Endothelial cell of hepatic sinusoid (primary cell): ENCODE measurements at regions not wholly inside any gene's neighbourhood (a gene's known extent, or its start where the extent isn't known, plus 50 kb on each side); places are given as distances from the start of the nearest gene placed in this dataset.

Experiments
- in situ Hi-C: cut with HindIII; loops from 2 replicates; pipeline ENCODE4 v1.10.0; 2017; ENCODE audit warnings: low sequenced_read_pairs

DNA sequence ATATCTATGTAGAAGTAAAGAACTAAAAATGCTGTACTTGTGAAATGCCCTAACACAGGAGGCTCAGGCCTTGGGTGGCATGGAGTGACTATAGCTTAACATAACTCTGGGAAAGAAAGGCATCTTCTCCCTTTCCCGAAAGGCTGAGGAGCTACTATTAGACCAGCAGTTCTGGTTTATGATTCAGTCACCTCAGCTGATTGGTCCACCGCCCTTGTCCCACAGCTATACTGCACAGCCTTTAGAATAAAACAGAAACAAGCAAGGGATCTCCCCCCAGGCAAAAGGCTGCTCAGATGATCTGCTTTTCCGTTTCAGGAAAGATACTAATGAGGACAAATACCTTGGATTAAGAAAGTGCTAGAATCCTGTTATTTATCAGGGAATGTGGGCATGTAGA lies 171.3 kb downstream of the SNCA start:
- in situ Hi-C loops = loop anchor here (25.0 kb wide), 1 partner anchor 197 kb away; no protein-coding TSS in a partner anchor

DNA sequence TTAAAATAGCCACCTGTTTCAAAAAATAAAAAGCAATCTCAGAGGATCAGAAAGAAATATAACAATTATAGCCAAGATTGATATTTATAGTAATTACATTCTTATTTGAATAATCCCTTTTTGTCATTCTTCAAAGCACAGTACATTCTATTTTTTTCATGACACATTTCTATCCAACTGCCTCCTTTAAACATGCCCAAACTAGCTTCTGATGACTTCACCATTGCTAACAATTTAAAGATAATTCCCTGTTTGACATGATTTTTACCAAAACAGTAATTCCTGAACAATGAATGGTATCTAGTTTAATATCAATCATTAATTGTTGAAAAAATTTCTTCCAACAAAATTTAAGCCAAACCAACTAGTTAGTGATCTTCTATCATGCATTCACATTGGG lies 172.4 kb downstream of the SNCA start:
- in situ Hi-C loops = loop anchor here (25.0 kb wide), 1 partner anchor 198 kb away; no protein-coding TSS in a partner anchor

DNA sequence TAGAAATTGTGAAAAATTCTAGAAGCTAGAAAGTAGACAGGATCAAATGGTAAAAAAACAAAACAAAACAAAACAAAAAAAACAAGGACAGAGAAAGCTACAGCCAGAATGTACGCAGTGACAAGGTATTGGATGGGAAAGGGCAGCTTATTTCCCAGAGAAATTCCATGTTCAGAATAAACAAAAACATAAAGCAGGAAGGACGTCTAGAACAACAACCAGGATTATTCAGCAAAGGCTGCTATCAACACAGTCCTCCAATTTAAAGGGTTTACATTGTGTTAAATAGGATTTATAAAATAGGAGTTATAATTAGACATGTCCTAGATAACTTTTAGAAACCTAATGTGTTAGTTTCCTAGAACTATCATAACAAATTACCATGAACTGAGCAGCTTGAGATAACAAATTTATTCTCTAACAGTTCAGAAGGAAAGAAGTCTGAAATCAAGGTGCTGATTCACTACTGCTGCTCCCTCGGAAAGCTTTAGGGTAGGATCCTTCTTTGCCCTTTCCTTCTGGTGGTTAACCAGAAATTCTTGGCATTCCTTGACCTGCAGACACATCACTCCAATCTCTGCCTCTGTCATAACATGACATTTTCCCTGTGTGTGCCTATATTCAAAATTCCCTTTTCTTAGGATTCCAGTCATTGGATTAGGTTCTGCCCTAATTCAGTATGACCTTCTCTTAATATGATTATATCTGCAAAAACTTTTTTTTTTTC lies 175.6 kb downstream of the SNCA start:
- in situ Hi-C loops = loop anchor here (25.0 kb wide), 1 partner anchor 201 kb away; no protein-coding TSS in a partner anchor

GRCh38 chr4:89660444-89661172 lies 176.4 kb downstream of the SNCA start:
- in situ Hi-C loops = loop anchor here (25.0 kb wide), 1 partner anchor 202 kb away; no protein-coding TSS in a partner anchor

DNA sequence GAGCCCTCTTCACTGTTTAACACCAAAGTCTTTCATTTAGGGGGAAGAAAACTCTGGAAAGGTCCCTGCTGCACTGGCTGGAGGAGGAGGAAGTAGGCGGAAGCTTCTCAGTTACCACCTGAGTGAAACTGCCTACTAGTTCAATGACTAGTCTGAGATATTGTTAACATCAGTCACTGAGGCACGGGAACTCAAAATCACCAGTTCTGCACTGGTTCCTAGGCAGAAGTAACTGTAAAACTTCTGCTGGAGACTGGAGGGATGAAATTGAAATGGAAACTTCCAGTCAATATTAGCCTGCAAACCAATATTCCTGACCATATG lies 178.3 kb downstream of the SNCA start:
- in situ Hi-C loops = loop anchor here (25.0 kb wide), 1 partner anchor 204 kb away; no protein-coding TSS in a partner anchor

DNA sequence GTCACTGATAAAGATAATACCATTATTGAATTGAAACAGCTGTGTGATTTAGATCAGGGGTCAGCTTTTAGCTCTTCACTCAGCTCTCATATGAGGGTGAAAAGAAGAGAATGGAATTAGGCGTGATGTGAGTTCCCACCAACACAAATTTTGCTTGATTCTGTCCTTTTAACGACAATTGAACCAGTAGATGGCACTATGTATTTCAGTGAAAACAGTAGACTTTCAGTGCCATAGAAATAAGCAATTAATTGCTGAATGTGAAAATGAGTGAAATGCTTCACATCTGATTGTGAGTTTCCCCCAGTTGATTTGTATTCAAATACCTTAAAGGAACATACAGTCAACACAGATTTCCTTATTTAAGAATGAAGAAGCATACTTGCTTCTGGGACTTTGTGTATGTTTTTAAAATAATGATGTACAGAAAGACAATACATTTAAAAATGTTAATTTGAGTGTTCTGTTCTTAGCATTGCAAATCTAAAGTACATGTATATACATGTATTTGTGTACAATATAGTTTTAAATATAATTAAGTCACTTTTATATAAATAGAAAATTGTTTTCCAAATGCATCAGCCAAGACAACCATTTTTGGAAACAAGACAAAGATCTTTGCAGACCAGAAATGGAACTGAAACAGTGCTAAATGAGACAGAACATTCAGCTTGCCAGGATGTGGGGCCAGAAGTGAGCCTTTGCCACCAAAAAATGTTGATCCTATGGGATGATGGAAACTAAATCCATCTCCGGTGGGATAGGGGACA lies 178.8 kb downstream of the SNCA start:
- in situ Hi-C loops = loop anchor here (25.0 kb wide), 1 partner anchor 204 kb away; no protein-coding TSS in a partner anchor

- in situ Hi-C loops = loop anchor here (25.0 kb wide), 1 partner anchor 209 kb away; no protein-coding TSS in a partner anchor
Observed at GRCh38 chr4:89653012-89653411, 183.9 kb downstream of the SNCA start.

GRCh38 chr4:89645482-89645881 lies 191.5 kb downstream of the SNCA start:
- in situ Hi-C loops = no loop called here

GRCh38 chr4:89641367-89641687 lies 195.6 kb downstream of the SNCA start:
- in situ Hi-C loops = loop anchor here (5.0 kb wide), 1 partner anchor 64 kb away; no protein-coding TSS in a partner anchor

- in situ Hi-C loops = loop anchor here (5.0 kb wide), 1 partner anchor 63 kb away; no protein-coding TSS in a partner anchor
Observed at GRCh38 chr4:89640620-89641366, 196.2 kb downstream of the SNCA start.

DNA sequence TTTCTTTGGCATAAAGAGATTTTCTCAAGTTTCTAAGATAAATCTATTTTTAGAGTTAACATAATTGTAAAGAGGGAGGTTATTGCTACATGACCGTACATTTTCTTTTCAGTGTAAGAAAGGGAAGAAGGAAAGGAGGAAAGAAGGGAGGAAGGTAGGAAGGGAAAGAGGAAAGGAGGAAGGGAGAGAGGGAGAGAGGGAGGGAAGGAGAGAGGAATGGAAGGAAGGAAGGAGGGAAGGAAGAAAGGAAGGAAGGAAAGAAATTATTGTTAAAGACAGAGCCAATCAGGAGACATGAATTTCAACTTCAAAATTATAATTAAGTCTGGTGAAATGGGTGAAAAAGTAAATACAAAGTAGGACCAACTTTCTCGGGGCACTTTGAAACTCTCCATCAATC lies 197.6 kb downstream of the SNCA start:
- in situ Hi-C loops = no loop called here

GRCh38 chr4:89625599-89626293 lies 211.2 kb downstream of the SNCA start:
- in situ Hi-C loops = no loop called here

- in situ Hi-C loops = no loop called here
Observed at GRCh38 chr4:89619206-89619962, 217.6 kb downstream of the SNCA start.

GRCh38 chr4:89618151-89618550 lies 218.8 kb downstream of the SNCA start:
- in situ Hi-C loops = no loop called here

GRCh38 chr4:89617317-89617716 lies 219.6 kb downstream of the SNCA start:
- in situ Hi-C loops = no loop called here

DNA sequence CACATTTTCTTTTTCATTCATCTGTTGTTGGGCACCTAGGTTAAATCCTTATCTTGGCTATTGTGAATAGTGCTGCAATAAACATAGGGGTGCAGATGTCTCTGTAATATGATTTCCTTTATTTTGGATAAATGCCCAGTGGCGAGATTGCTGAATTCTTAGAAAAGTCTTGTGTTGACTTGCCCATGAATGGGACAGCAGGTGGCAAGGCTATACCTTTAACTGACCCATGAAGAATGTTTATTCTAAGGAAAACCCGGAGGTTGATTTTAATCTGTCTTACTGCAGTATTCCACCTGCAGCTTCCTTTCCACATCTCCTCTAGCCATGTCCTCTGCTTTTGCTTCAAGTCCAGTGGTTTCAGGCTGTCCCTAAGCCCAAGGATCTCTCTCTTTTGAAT lies 220.6 kb downstream of the SNCA start:
- in situ Hi-C loops = no loop called here

DNA sequence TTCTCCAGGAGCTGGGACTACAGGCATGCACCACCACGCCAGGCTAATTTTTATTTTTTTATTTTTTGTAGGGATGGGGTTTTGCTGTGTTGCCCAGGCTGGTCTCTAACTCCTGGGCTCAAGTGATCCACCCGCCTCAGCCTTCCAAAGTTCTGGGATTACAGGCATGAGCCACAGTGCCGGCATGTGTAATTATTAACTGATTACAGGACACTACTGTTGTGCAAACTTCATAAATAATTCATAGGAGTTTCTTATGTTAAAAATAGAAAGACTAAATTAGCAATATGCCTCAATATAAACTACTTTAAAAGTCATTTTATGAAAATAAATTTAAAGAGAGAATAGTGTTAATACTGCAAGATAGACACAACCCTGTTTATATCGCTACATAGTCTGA lies 221.9 kb downstream of the SNCA start:
- in situ Hi-C loops = no loop called here

DNA sequence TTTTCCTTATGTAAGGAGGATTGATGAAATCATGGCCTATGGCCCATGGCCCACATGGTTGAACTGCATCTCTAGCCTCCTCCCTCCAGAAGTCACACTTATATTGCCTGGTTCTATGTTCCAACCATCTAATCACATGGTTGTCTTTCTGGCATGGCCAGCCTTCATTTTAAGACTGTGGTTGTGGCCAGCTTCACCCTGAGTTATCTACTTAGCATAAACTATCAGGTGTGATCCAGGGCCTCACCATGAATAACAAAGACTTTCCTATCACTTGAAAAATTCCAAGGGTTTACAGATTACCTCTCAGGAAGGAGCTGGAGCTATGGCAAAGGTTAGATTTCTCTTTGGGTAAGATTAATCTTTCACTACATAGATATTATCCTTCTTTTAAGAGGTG lies 222.8 kb downstream of the SNCA start:
- in situ Hi-C loops = no loop called here

GRCh38 chr4:89610236-89610635 lies 226.7 kb downstream of the SNCA start:
- in situ Hi-C loops = no loop called here
